Panc1 (cell line): ENCODE measurements at regions not wholly inside any gene's neighbourhood (a gene's known extent, or its start where the extent isn't known, plus 50 kb on each side); places are given as distances from the start of the nearest gene placed in this dataset.

Source experiments
- ATAC-seq: fragments of 200-7000 bp; cut with Tn5 transposase; 2 replicates; pipeline ENCODE4 v1.9.1; 2020; ENCODE audit warnings: mild to moderate bottlenecking, moderate library complexity
- BruUV-seq: library from RNA; stranded (reverse); fragments of 400-500 nt; replicated peaks from 2 replicates; lab custom pipeline; 2021; lab: Mats Ljungman, UMichigan
- CTCF ChIA-PET: fragments of 300-600 bp; sonication (Branson Sonifier 250); formaldehyde crosslinking; loops from one replicate; lab custom pipeline; 2022; ENCODE audit warnings: antibody characterized with exemption; lab: Charles Lee
- POLR2A ChIA-PET: fragments of 300-600 bp; sonication (Branson Sonifier 250); formaldehyde crosslinking; loops from one replicate; lab custom pipeline; 2022; ENCODE audit warnings: antibody characterized with exemption; lab: Charles Lee
- DNase-seq: peaks from one replicate; pipeline ENCODE4 v3.0.0-alpha.2; 2010; ENCODE audit warnings: low read depth, low spot score
- H3K27ac ChIP-seq: 2 replicates; pipeline ENCODE4 v1.5.1; 2011; ENCODE audit warnings: mild to moderate bottlenecking, low read length, inconsistent platforms
- H3K27me3 ChIP-seq: fragments of 200-500 bp; sonication (Bioruptor generic); 2 replicates; pipeline ENCODE4 v1.6.0; 2014; ENCODE audit warnings: low read length, inconsistent platforms; ENCODE audit not compliant: control insufficient read depth, insufficient read depth
- H3K36me3 ChIP-seq: fragments of 200-500 bp; sonication (Bioruptor generic); 2 replicates; pipeline ENCODE4 v1.5.1; 2014; ENCODE audit warnings: inconsistent platforms, mild to moderate bottlenecking, low read length, moderate library complexity; ENCODE audit not compliant: control insufficient read depth, insufficient read depth
- H3K4me1 ChIP-seq: 2 replicates; pipeline ENCODE4 v1.5.1; 2011; ENCODE audit warnings: inconsistent platforms, mild to moderate bottlenecking, low read length, moderate library complexity; ENCODE audit not compliant: control insufficient read depth, insufficient read depth
- H3K4me3 ChIP-seq, 2 experiments: 2 replicates each; pipeline ENCODE4 v1.5.1; 2011 to 2012; ENCODE audit warnings: low read depth in 2 of 2, low read length in 2 of 2, mild to moderate bottlenecking in 2 of 2, inconsistent platforms in 1 of 2, moderate library complexity in 1 of 2
- H3K9me3 ChIP-seq: fragments of 200-500 bp; sonication (Bioruptor generic); 2 replicates; pipeline ENCODE4 v1.5.1; 2014; ENCODE audit warnings: low read depth, mild to moderate bottlenecking, inconsistent platforms, low read length, moderate library complexity; ENCODE audit not compliant: control insufficient read depth, insufficient read depth
- CTCF ChIP-seq: fragments of 450-650 bp; IDR thresholded peaks from 2 replicates; pipeline ENCODE4 v1.5.1; 2017; ENCODE audit warnings: mild to moderate bottlenecking
- POLR2AphosphoS5 ChIP-seq: IDR thresholded peaks from 2 replicates; pipeline ENCODE4 v1.6.1; 2012; ENCODE audit warnings: mild to moderate bottlenecking, low read depth, low read length, moderate library complexity
- REST ChIP-seq, 2 experiments: IDR thresholded peaks; 2 replicates each; pipeline ENCODE4 v1.6.1; 2011 to 2012; ENCODE audit warnings: low read depth in 2 of 2, control low read depth in 1 of 2, low read length in 1 of 2, mild to moderate bottlenecking in 1 of 2, moderate library complexity in 1 of 2; ENCODE audit not compliant: insufficient read depth in 1 of 2
- SIN3A ChIP-seq: IDR thresholded peaks from 2 replicates; pipeline ENCODE4 v1.6.1; 2012; ENCODE audit warnings: low read depth, mild to moderate bottlenecking, low read length, moderate library complexity, borderline replicate concordance; ENCODE audit not compliant: insufficient read depth
- TCF7L2 ChIP-seq: IDR thresholded peaks from 2 replicates; pipeline ENCODE4 v1.6.1; 2011; ENCODE audit warnings: mild to moderate bottlenecking, low read depth, low read length, inconsistent platforms
- in situ Hi-C: cut with HindIII; loops from 2 replicates; pipeline ENCODE4 v1.10.0; 2016; ENCODE audit warnings: low sequenced_read_pairs, low pct_unique_long_range_greater_than_20kb
- intact Hi-C: fragments of 100-400 bp; cut with micrococcal nuclease; formaldehyde crosslinking; loops from one replicate; pipeline ENCODE4 v1.10.0; 2022; ENCODE audit not compliant: unreplicated experiment

- ATAC-seq = no peak
- intact Hi-C loops (no loop called here), in situ Hi-C loops (no loop called here)
- H3K4me3 ChIP-seq = no peak overlapping the region
- H3K9me3 ChIP-seq = no peaks in the 10 kb centered on the region
- ChIA-PET CTCF (no interaction called here), POLR2A (no interaction called here)
- no peaks in the 10 kb centered on the region for H3K36me3 ChIP-seq
- H3K27ac ChIP-seq = no peak overlapping the region
- TF ChIP-seq TCF7L2 = no peak
- no peak for TF ChIP-seq REST (IDR thresholded peaks at IDR 0.05; ENCODE audit: insufficient read depth in 1 of 2, low read depth in 2 of 2, low read length in 1 of 2)
- no peak for TF ChIP-seq POLR2AphosphoS5
- TF ChIP-seq CTCF = no peak
- TF ChIP-seq SIN3A = no peak
- no TSS peak for BruUV-seq
- no peaks in the 10 kb centered on the region for H3K4me1 ChIP-seq
- no peaks in the 10 kb centered on the region for H3K27me3 ChIP-seq
- no peak for DNase-seq
Measured at GRCh38 chr14:99029916-99030305, 242.1 kb downstream of the BCL11B start.

GRCh38 chr14:99030454-99030853 is 241.5 kb downstream of the BCL11B start:
- intact Hi-C loops = no loop called here
- TF ChIP-seq CTCF (no peak), REST (IDR thresholded peaks at IDR 0.05; ENCODE audit: insufficient read depth in 1 of 2, low read depth in 2 of 2, low read length in 1 of 2) (no peak), SIN3A (no peak), POLR2AphosphoS5 (no peak), TCF7L2 (no peak)
- Histone ChIP-seq H3K27ac (no peak overlapping the region), H3K36me3 (no peaks in the 10 kb centered on the region), H3K9me3 (no peaks in the 10 kb centered on the region), H3K4me1 (no peaks in the 10 kb centered on the region), H3K4me3 (no peak overlapping the region), H3K27me3 (no peaks in the 10 kb centered on the region)
- DNase-seq = no peak
- CTCF ChIA-PET = no interaction called here
- POLR2A ChIA-PET = no interaction called here
- in situ Hi-C loops = no loop called here
- BruUV-seq = no TSS peak
- ATAC-seq = no peak
